Lower lobe of right lung (tissue), 2 donors: ENCODE measurements at regions not wholly inside any gene's neighbourhood (a gene's known extent, or its start where the extent isn't known, plus 50 kb on each side); places are given as distances from the start of the nearest gene placed in this dataset.
"Not testable (repeated sequence)": the region's sequence is repeated elsewhere in the genome, so short reads cannot be mapped to it uniquely, and the experiment has no call there.

ENCODE experiments used
- ATAC-seq, 2 donors: fragments of 200-7000 bp; cut with Tn5 transposase; one replicate each; pipeline ENCODE4 v1.9.1; 2020 to 2022; ENCODE audit warnings: mild to moderate bottlenecking in 2 of 2, moderate library complexity in 2 of 2
- DNase-seq: peaks from one replicate; pipeline ENCODE4 v3.0.0-alpha.2; 2020
- H3K27ac ChIP-seq: fragments of 200-600 bp; one replicate; pipeline ENCODE4 v1.8.0; 2022
- H3K27me3 ChIP-seq: fragments of 200-600 bp; one replicate; pipeline ENCODE4 v1.8.0; 2022; ENCODE audit warnings: low read depth
- H3K36me3 ChIP-seq: fragments of 200-600 bp; one replicate; pipeline ENCODE4 v1.8.0; 2022; ENCODE audit warnings: mild to moderate bottlenecking
- H3K4me1 ChIP-seq: fragments of 200-600 bp; one replicate; pipeline ENCODE4 v1.8.0; 2022
- H3K4me3 ChIP-seq: fragments of 200-600 bp; one replicate; pipeline ENCODE4 v1.8.0; 2022; ENCODE audit warnings: mild to moderate bottlenecking
- H3K9me3 ChIP-seq: fragments of 200-600 bp; one replicate; pipeline ENCODE4 v1.8.0; 2022
- intact Hi-C: fragments of 100-400 bp; cut with DNase I; formaldehyde crosslinking; loops from one replicate; pipeline ENCODE4 v1.11.0; 2022
- TF ChIP-seq, protein P1 (sequence below): fragments of 200-600 bp; IDR thresholded peaks from one replicate; pipeline ENCODE4 v1.8.0; 2022; ENCODE audit warnings: antibody characterized with exemption, mild to moderate bottlenecking
- donor health status: DM: no; HTN: yes; CAD: no; lungs with severe emphysema.

- Histone ChIP-seq H3K27ac (no peak overlapping the region), H3K27me3 (no peaks in the 10 kb centered on the region), H3K9me3 (no peaks in the 10 kb centered on the region), H3K4me3 (no peak overlapping the region), H3K36me3 (no peaks in the 10 kb centered on the region), H3K4me1 (no peaks in the 10 kb centered on the region)
- intact Hi-C loops: no loop called here
- ATAC-seq: peak; percentile 71 to 89
- DNase-seq: no peak
- TF ChIP-seq, protein P1, sequence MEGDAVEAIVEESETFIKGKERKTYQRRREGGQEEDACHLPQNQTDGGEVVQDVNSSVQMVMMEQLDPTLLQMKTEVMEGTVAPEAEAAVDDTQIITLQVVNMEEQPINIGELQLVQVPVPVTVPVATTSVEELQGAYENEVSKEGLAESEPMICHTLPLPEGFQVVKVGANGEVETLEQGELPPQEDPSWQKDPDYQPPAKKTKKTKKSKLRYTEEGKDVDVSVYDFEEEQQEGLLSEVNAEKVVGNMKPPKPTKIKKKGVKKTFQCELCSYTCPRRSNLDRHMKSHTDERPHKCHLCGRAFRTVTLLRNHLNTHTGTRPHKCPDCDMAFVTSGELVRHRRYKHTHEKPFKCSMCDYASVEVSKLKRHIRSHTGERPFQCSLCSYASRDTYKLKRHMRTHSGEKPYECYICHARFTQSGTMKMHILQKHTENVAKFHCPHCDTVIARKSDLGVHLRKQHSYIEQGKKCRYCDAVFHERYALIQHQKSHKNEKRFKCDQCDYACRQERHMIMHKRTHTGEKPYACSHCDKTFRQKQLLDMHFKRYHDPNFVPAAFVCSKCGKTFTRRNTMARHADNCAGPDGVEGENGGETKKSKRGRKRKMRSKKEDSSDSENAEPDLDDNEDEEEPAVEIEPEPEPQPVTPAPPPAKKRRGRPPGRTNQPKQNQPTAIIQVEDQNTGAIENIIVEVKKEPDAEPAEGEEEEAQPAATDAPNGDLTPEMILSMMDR: no peak
Measured at GRCh38 chr6:776528-776931, 83.6 kb upstream of the EXOC2 start.

GRCh38 chr6:775863-776262 lies 82.9 kb upstream of the EXOC2 start:
- TF ChIP-seq, protein P1: no peak
- Histone ChIP-seq H3K4me3 (no peak overlapping the region), H3K27ac (no peak overlapping the region), H3K36me3 (no peaks in the 10 kb centered on the region), H3K4me1 (no peaks in the 10 kb centered on the region), H3K27me3 (no peaks in the 10 kb centered on the region), H3K9me3 (no peaks in the 10 kb centered on the region)
- DNase-seq (no peak), ATAC-seq (no peak)
- intact Hi-C loops: no loop called here

- H3K27ac ChIP-seq, DNase-seq, ATAC-seq, intact Hi-C loops, H3K4me3 ChIP-seq, H3K27me3 ChIP-seq, H3K9me3 ChIP-seq, H3K4me1 ChIP-seq, H3K36me3 ChIP-seq: not testable (repeated sequence)
Measured at GRCh38 chr6:771683-772082, 78.7 kb upstream of the EXOC2 start.

- H3K36me3 ChIP-seq: no peaks in the 10 kb centered on the region
- DNase-seq: no peak
- intact Hi-C loops: no loop called here
- no peaks in the 10 kb centered on the region for H3K4me1 ChIP-seq
- H3K4me3 ChIP-seq: no peak overlapping the region
- no peak overlapping the region for H3K27ac ChIP-seq
- TF ChIP-seq, protein P1: no peak
- no peak for ATAC-seq
- no peaks in the 10 kb centered on the region for H3K9me3 ChIP-seq
- H3K27me3 ChIP-seq: no peaks in the 10 kb centered on the region
Measured at GRCh38 chr6:767755-768512, 75.0 kb upstream of the EXOC2 start.

- H3K27ac ChIP-seq: peak overlapping the region; percentile 39
- H3K27me3 ChIP-seq: no peaks in the 10 kb centered on the region
- intact Hi-C loops: no loop called here
- no peaks in the 10 kb centered on the region for H3K4me1 ChIP-seq
- H3K36me3 ChIP-seq: no peaks in the 10 kb centered on the region
- no peaks in the 10 kb centered on the region for H3K9me3 ChIP-seq
- ATAC-seq (no peak), DNase-seq (no peak)
- peak overlapping the region; percentile 24 for H3K4me3 ChIP-seq
- TF ChIP-seq, protein P1: no peak
Measured at GRCh38 chr6:766625-767024, 73.7 kb upstream of the EXOC2 start.

DNA sequence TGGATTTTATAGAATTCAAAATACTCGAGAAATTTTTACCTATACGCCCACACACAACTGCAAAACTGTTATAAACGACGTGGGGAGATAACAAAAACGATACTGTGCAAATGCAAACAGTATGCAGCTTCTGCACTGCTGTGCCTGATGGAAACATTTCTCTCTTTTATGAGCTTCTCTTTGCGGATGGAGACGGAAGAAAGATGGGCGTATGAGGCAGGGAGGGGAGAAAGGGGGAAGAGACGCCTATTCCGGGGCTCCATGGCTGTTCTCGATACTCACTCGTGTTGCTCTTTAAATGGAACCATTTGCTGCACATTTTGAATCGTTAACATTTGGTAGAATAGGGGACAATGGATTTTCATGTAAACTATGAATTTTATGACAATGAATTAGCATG lies 69.1 kb upstream of the EXOC2 start:
- Histone ChIP-seq H3K4me3 (no peak overlapping the region), H3K4me1 (no peaks in the 10 kb centered on the region), H3K27ac (no peak overlapping the region), H3K27me3 (no peaks in the 10 kb centered on the region), H3K36me3 (no peaks in the 10 kb centered on the region), H3K9me3 (no peaks in the 10 kb centered on the region)
- no peak for DNase-seq
- TF ChIP-seq, protein P1: no peak
- intact Hi-C loops: no loop called here
- ATAC-seq: no peak
